HCT116 (cell line): ENCODE measurements at regions not wholly inside any gene's neighbourhood (a gene's known extent, or its start where the extent isn't known, plus 50 kb on each side); places are given as distances from the start of the nearest gene placed in this dataset.

Experiments used
- ATAC-seq: fragments of 200-7000 bp; cut with Tn5 transposase; 2 replicates; pipeline ENCODE4 v1.9.1; 2020; ENCODE audit warnings: mild to moderate bottlenecking, moderate library complexity
- BruUV-seq: library from RNA; stranded (reverse); fragments of 400-500 nt; replicated peaks from 2 replicates; lab custom pipeline; 2021; lab: Mats Ljungman, UMichigan
- CTCF ChIA-PET: fragments of 300-600 bp; sonication (Branson Sonifier 250); formaldehyde crosslinking; loops from one replicate; lab custom pipeline; 2021; ENCODE audit warnings: antibody characterized with exemption; lab: Charles Lee
- POLR2A ChIA-PET: fragments of 300-600, 350-600 bp; sonication (Branson Sonifier 250); formaldehyde crosslinking; loops from one replicate; lab custom pipeline; 2021; ENCODE audit warnings: antibody characterized with exemption; lab: Charles Lee
- RAD21 ChIA-PET, 2 experiments: fragments of 300-600 bp; sonication (Branson Sonifier 250); formaldehyde crosslinking; loops; one replicate each; lab custom pipeline; 2023; ENCODE audit warnings: low total read pairs in 2 of 2; ENCODE audit not compliant: uncharacterized antibody in 2 of 2, unreplicated experiment in 2 of 2, low non-redundant PET in 1 of 2; lab: Charles Lee
- DNase-seq: peaks from one replicate; pipeline ENCODE4 v3.0.0-alpha.2; 2010; ENCODE audit warnings: low read depth, low spot score
- H2AFZ ChIP-seq: fragments of 200-600 bp; shearing (Covaris generic), sonication (generic); 2 replicates; pipeline ENCODE4 v1.6.1; 2017; ENCODE audit warnings: low read depth, mixed run types, mixed read lengths, antibody characterized with exemption, low read length; ENCODE audit not compliant: poor library complexity, severe bottlenecking
- H3K27ac ChIP-seq: 2 replicates; pipeline ENCODE4 v1.5.1; 2012; ENCODE audit warnings: low read depth, low read length
- H3K27me3 ChIP-seq: fragments of 200-600 bp; sonication (generic); 2 replicates; pipeline ENCODE4 v1.6.1; 2016; ENCODE audit warnings: mixed run types, low read length, mixed read lengths; ENCODE audit not compliant: insufficient read depth
- H3K36me3 ChIP-seq, 2 experiments: fragments of 200-500 bp in 1 of 2; fragments of 200-600 bp in 1 of 2; sonication (Bioruptor generic) in 1 of 2; sonication (generic) in 1 of 2; 2 replicates each; pipeline versions ENCODE4 v1.5.1 to v1.6.1; 2014 to 2016; ENCODE audit warnings: low read length in 2 of 2, inconsistent platforms in 1 of 2, mixed read lengths in 1 of 2, mixed run types in 1 of 2; ENCODE audit not compliant: insufficient read depth in 2 of 2, control insufficient read depth in 1 of 2
- H3K4me1 ChIP-seq, 2 experiments: fragments of 200-600 bp in 1 of 2; sonication (generic) in 1 of 2; 2 replicates each; pipeline versions ENCODE4 v1.5.1 to v1.6.1; 2012 to 2017; ENCODE audit warnings: low read length in 2 of 2, inconsistent platforms in 1 of 2, mild to moderate bottlenecking in 1 of 2, mixed read lengths in 1 of 2, mixed run types in 1 of 2, moderate library complexity in 1 of 2; ENCODE audit not compliant: insufficient read depth in 2 of 2, control insufficient read depth in 1 of 2
- H3K4me2 ChIP-seq: fragments of 200-600 bp; sonication (generic); 2 replicates; pipeline ENCODE4 v1.6.1; 2017; ENCODE audit warnings: mixed run types, low read length, mixed read lengths
- H3K4me3 ChIP-seq, 2 experiments: fragments of 200-600 bp in 1 of 2; sonication (generic) in 1 of 2; replicated peaks in 1 of 2; 2 replicates each; pipeline ENCODE4 v1.5.1; 2011 to 2016; ENCODE audit warnings: low read length in 2 of 2, control low read depth in 1 of 2, low read depth in 1 of 2, mild to moderate bottlenecking in 1 of 2, mixed read lengths in 1 of 2, mixed run types in 1 of 2
- H3K79me2 ChIP-seq: fragments of 200-600 bp; sonication (generic); 2 replicates; pipeline ENCODE4 v1.6.1; 2017; ENCODE audit warnings: mild to moderate bottlenecking, mixed run types, low read length, moderate library complexity, mixed read lengths; ENCODE audit not compliant: insufficient read depth
- H3K9ac ChIP-seq: fragments of 200-600 bp; sonication (generic); 2 replicates; pipeline ENCODE4 v1.6.1; 2016; ENCODE audit warnings: low read length, mixed read lengths
- H3K9me2 ChIP-seq: fragments of 200-600 bp; sonication (generic), shearing (Covaris generic); 2 replicates; pipeline ENCODE4 v1.6.1; 2017; ENCODE audit warnings: mixed run types, mild to moderate bottlenecking, moderate library complexity; ENCODE audit not compliant: insufficient read depth
- H3K9me3 ChIP-seq, 2 experiments: fragments of 200-500 bp in 1 of 2; fragments of 200-600 bp in 1 of 2; sonication (Bioruptor generic) in 1 of 2; sonication (generic) in 1 of 2; 2 replicates each; pipeline ENCODE4 v1.6.1; 2014 to 2017; ENCODE audit warnings: low read length in 2 of 2, mixed read lengths in 2 of 2, inconsistent platforms in 1 of 2, low read depth in 1 of 2, mild to moderate bottlenecking in 1 of 2, mixed run types in 1 of 2, moderate library complexity in 1 of 2; ENCODE audit not compliant: control insufficient read depth in 1 of 2, insufficient read depth in 1 of 2
- H4K20me1 ChIP-seq: fragments of 200-600 bp; sonication (generic), shearing (Covaris generic); 2 replicates; pipeline ENCODE4 v1.6.1; 2017; ENCODE audit warnings: mixed run types, mild to moderate bottlenecking, moderate library complexity; ENCODE audit not compliant: insufficient read depth
- CBX3 ChIP-seq: IDR thresholded peaks from 2 replicates; pipeline ENCODE4 v1.6.1; 2012; ENCODE audit warnings: low read depth
- POLR2AphosphoS5 ChIP-seq: IDR thresholded peaks from 2 replicates; pipeline ENCODE4 v1.6.1; 2011; ENCODE audit warnings: mild to moderate bottlenecking, low read depth, low read length, moderate library complexity
- ZNF274 ChIP-seq: fragments of 200-500 bp; sonication (Bioruptor generic); IDR thresholded peaks from 2 replicates; pipeline ENCODE4 v1.6.1; 2014; ENCODE audit warnings: mild to moderate bottlenecking, low read depth, low read length, inconsistent platforms
- intact Hi-C: fragments of 100-400 bp; cut with micrococcal nuclease; formaldehyde crosslinking; loops from 2 replicates; pipeline ENCODE4 v1.10.0; 2022
- TF ChIP-seq, protein P1 (sequence below): IDR thresholded peaks from 2 replicates; pipeline ENCODE4 v1.6.1; 2012; ENCODE audit warnings: low read depth

DNA sequence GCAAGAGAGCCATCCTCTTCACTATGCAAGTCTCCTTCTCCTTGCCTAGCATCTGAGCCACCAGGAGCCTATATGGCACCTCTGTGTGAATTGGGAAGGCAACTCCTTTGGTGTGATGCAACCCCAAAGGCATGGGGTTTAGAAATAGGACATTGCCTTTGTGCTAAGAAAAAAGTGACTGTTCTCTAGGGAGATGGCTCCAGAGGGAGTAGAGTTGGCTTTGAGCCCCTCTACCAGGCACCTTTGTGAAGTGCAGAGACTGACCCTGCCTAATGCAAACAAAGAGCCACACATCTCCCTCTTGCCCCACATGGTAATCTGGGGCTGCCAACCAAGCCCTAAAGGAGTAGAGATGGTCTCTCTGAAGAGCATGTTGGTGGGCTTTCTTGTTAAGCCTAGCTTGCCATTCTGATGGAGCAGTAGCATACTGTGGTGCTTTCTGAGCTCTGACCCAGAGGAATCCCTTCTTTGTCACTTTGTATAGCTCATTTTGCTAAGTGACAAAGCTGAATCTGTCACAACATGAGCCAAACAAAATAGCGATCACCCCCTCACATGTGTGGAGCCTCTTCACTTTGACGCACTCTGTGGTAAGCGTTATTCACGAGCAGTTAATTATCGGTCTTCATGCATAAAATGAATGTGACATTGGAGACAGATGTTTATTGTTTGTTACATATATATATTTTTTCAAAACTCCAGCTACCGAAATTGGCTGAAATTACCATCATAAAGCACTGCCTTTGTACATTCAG is 74.4 kb downstream of the RWDD3 start:
- Histone ChIP-seq H2AFZ (no peak overlapping the region), H3K27ac (no peak overlapping the region), H3K9ac (no peak overlapping the region), H4K20me1 (no peaks in the 10 kb centered on the region), H3K9me2 (0 out of 2 replicates have a peak, but pooled peaks cover 3% of the 10 kb centered on the region), H3K9me3 (no peaks in the 10 kb centered on the region), H3K4me3 (no peak overlapping the region), H3K27me3 (no peaks in the 10 kb centered on the region), H3K36me3 (no peaks in the 10 kb centered on the region), H3K79me2 (no peaks in the 10 kb centered on the region), H3K4me2 (no peak overlapping the region), H3K4me1 (peaks cover 0 to 4% of the 10 kb centered on the region in 2 experiments; a peak in 1 of 4 replicates)
- no TSS peak for BruUV-seq
- no peak for TF ChIP-seq ZNF274
- TF ChIP-seq POLR2AphosphoS5: no peak
- TF ChIP-seq, protein P1, sequence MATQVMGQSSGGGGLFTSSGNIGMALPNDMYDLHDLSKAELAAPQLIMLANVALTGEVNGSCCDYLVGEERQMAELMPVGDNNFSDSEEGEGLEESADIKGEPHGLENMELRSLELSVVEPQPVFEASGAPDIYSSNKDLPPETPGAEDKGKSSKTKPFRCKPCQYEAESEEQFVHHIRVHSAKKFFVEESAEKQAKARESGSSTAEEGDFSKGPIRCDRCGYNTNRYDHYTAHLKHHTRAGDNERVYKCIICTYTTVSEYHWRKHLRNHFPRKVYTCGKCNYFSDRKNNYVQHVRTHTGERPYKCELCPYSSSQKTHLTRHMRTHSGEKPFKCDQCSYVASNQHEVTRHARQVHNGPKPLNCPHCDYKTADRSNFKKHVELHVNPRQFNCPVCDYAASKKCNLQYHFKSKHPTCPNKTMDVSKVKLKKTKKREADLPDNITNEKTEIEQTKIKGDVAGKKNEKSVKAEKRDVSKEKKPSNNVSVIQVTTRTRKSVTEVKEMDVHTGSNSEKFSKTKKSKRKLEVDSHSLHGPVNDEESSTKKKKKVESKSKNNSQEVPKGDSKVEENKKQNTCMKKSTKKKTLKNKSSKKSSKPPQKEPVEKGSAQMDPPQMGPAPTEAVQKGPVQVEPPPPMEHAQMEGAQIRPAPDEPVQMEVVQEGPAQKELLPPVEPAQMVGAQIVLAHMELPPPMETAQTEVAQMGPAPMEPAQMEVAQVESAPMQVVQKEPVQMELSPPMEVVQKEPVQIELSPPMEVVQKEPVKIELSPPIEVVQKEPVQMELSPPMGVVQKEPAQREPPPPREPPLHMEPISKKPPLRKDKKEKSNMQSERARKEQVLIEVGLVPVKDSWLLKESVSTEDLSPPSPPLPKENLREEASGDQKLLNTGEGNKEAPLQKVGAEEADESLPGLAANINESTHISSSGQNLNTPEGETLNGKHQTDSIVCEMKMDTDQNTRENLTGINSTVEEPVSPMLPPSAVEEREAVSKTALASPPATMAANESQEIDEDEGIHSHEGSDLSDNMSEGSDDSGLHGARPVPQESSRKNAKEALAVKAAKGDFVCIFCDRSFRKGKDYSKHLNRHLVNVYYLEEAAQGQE: no peak
- no peak for TF ChIP-seq CBX3
- DNase-seq (no peak), ATAC-seq (no peak)
- intact Hi-C loops: loop anchor here (1.0 to 10.0 kb wide), 2 partner anchors 159 to 1536 kb away; no protein-coding TSS in a partner anchor
- POLR2A ChIA-PET: no interaction called here
- CTCF ChIA-PET: no interaction called here
- RAD21 ChIA-PET: no interaction called here
